Urothelium cell line (cell line): ENCODE measurements at regions not wholly inside any gene's neighbourhood (a gene's known extent, or its start where the extent isn't known, plus 50 kb on each side); places are given as distances from the start of the nearest gene placed in this dataset.
A peak's percentile ranks its signal among the peaks of the same experiment; 100 is the strongest.

Experiments
- DNase-seq: peaks from one replicate; pipeline ENCODE4 v3.0.0; 2011; ENCODE audit warnings: low spot score, mixed read lengths
- FAIRE-seq: peaks from 2 replicates; lab custom pipeline; 2011; peaks lifted over from hg19 to GRCh38; lab: Jason Lieb, UNC

DNA sequence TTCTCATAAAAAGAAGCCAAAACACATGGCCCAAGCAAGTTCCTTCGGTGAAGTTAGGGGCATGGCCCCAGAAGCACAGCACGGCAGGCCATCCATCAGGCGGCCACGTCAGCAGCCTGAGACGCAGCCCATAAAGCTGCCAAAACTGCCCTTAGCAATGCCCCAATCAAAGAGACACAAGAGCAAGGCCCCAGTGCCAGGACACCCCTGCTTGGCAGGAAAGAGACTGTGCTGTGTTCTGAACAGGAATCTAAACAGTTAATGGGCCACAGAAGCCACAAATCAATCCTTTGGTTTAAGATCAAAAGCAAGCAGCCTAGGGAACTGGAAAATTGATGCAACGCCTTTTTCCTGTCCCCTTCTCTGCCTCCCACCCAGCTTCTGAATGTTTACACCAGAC, 497.0 kb upstream of the USP24 start:
- DNase-seq (no peak), FAIRE-seq (no peak)

DNA sequence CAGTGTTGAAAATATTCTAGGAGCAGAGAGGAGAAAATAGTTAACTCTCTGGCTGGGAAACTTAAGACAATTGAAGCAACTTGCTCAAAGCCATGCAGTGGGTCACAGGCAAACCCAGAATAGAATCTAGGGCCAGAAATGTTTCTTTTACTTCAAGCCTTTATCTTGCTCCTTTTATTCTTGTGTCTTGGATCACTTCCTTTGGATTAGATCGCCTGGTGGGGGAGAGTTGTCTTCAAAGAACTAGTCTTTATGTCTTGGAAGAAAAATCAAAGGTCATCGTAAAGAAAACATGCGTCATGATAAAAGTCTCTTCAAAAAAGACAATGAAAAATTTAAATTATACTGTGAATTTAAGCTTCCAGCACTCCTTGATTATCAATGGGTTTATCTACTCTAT, 493.6 kb upstream of the USP24 start:
- no peak for FAIRE-seq
- no peak for DNase-seq

DNA sequence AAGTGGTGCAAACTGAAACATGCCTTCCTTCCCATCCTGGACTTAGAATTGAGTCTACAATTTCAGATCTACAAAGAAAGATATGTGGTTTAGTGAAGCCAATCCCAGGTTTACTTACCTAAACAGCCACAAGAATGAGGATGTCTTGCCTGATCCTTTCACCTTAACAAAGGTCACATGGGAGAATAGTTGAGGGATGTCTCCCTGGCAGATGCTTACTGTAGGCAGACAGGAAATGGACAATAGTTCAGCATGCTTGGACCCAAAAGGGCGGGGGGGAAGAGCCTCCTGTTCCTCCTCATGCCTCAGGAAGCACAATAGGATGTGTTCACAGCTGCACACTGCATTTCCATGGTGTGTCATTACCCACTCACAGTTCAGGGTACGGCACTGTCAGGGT, 492.7 kb upstream of the USP24 start:
- FAIRE-seq: no peak
- DNase-seq: no peak

DNA sequence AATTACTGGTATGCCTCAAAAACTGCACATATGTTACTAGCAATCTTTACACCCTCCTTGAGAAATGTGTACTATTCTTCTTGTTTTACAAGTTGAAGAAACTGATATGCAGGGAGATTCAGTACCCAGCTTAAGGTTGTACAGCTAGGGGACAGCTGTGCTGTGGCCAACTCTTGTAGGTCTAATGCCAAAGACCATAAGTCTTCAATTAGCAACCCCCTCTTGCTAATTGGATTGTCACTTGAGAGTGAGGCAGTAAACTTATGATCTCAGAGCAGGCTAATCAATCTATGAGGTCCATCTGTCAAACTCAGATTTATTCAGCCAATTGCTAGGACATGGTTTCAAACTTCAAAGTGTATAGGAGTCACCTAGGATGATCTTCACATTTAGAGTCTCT, 492.0 kb upstream of the USP24 start:
- FAIRE-seq: no peak

DNA sequence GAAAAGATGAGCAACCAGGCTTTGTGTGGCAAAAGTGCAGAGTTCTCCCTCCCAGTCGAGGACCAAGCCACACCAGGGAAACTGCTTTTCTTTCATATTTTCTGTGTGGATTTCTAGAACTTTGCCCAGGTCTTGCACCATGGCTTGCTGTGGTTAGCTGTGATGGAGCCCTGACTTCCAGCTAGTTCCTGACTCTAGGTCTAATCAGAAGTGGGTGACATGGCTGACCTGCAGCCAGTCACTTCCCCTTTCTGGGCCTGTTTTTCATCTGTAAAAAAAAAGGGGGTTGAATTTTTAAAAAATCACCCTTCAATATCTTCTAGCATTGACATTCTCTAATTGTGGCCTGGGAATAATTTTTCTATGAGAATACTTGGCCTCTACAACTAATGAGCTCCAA, 491.2 kb upstream of the USP24 start:
- FAIRE-seq: no peak
- no peak for DNase-seq

More for the DNA sequence above, 492.0 kb upstream of the USP24 start:
- no peak for DNase-seq

DNA sequence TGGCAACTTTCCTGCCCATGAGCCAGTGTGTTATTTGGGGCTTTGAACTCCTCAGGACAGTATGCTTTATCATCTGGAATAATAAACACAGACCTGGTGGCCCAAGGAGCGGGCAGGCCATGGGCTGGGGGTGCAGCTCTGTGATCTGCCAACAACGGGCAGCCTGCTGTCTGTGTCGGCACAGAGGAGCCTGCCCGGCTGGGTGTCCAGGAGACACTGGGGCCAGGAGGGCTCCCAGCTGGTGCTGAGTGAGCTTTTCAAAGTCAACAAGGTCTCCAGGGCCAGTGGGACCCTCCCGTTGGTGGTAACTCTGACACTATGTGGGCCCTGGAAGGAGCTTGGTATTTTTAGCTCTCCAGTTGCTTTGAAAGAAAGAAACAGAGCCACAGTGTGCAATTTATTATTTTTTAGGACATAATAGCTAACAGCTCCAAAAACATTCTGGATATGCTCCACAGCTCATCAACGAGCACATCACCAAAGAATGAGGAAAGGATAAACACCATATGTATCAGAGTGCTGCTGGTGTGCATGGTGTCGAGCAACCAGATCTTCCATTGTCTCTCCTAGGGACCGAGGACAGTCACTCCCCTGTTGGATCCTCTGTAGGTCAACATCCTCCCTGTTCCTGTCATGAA, 488.7 kb upstream of the USP24 start:
- FAIRE-seq: no peak

DNA sequence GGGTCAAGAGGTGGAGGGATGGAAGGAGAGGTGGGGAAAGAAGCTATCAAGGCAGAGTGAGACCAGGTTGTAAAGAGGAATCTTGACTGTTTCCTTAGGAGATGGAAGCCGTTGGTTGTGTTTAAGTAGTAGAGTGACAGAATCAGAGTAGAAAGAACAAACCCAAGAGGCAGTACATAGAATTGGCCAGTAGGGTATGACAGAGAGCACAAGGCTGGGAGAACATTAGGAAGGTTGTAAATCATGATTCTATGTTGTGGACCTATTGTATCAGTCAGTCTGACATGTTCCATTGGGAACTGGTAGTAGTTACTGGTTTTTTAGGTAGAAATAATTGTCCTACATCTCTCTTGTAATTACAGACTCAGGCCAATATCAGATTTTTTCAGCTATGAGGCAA, 486.9 kb upstream of the USP24 start:
- no peak for DNase-seq
- no peak for FAIRE-seq

More for the DNA sequence above, 488.7 kb upstream of the USP24 start:
- no peak for DNase-seq

DNA sequence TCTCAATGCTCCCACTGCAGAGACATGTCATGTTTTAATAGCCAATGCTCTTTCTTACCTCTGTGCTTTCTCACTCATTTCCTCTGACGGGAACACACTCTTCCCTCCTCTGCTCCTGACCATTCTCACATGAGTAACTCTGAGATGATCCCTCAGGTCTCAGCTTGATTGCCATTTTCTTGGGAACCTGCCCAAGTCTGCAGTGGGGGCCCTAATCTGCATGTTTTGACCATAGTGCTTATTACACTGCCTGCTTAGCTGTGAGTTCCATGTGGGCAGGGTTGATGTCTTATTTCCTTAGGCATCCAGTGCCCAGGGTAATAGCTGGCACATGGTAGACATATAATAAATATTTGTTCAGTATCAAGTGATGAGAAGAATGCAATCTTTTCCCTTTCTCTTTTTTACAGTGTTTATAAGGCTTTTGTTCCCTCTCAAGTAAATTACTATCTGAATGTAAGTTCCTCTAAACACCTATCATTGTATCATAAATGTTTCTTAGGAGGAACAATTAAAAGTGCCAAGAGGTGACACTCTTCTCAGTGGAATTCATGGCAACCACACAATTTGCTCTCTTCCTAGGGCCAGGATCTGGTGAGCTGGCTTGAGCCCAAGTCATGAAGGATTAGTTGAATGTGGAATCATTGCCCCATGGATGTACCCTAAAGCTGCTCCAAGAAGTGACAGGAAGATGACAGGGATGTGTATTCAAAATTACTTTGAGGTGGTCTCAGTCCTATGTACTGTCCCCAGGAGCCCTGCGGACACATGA, 485.4 kb upstream of the USP24 start:
- DNase-seq (no peak), FAIRE-seq (no peak)

DNA sequence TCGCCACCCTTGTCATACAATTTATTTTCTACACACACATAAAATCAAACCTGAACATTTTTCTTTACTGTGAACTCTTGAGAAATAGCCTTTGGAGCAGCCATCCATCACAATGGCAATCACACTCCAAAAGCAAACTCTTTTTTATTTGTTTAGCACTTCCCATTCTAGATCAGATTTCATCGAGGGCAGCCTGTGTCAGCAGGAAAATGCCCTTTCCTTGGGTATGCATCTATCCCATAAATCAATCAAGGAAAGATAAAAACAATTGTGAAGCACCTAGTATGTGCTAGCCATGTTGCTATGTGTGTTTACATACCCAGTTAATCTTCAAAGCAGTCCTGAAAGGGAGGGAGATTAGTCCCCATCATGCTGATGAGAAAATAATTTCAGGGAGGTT, 484.1 kb upstream of the USP24 start:
- FAIRE-seq: no peak
- DNase-seq: no peak

DNA sequence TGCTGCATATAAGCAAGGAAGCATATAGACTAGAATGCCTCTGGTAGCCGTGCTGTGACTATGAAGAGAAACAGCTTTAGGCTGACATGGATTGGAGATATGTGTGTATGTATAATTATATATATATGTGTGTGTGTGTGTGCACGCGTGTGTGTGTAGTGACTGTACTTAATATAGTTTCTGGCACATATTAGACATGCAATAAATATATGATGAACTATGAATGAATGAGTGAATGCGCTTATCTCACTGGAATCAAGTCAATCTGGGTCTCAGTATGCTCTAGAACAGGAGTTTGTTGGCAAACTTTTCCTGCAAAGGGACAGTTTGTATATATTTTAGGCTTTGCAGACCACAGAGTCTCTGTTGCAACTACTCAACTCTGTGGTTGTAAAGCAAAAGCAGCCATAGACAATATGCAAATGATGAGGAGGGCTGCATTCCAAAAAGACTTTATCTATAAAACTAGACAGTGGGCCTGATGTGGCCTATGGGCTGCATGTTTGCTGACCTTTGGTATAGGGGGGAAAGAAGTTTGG, 482.9 kb upstream of the USP24 start:
- FAIRE-seq (no peak), DNase-seq (no peak)

DNA sequence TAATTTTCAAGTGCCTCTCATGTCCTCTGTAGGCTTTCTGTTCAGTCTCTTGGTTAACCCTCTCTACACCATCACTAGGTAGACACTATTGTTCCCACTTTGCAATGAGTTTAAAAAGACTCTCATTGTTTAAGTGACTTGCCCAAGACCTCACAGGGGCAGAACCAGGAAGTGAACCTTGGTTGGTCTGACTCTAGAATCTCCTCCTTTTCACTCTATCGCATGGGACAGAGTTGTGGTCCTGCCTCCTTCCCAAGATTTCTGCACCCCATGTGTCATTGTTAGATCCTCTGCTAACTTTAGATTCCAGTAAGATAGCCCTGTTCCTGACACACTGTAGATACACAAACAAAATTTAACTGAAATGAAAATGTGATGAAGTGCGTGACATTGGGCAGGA, 481.7 kb upstream of the USP24 start:
- no peak for DNase-seq
- FAIRE-seq: no peak

DNA sequence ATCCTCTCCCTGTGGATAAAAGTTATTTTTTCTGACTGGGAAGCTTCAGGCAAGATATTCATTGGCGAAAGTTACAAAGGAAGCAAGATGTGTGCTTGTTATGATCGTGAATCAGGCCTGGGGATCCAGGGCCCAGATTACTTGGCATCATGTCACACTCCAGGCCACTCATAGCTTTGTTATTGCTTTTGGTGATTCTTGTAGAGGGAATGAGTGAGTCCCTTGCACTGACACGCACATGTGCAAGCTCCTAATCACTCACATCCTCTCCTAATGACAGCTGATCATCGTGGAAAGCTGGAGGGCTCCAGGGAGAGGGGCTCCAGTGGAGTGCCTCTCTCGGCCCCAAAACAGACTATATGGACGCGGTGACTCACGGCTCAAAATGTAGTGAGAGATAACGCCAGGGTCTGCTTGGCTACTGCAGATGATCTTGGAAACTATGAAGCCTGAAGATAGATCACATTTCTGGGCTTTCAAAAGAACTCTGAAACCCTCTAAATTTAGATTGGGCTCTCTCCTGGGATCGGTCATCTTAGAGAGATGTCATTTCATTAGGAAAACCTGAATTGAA, 481.1 kb upstream of the USP24 start:
- FAIRE-seq (no peak), DNase-seq (no peak)

DNA sequence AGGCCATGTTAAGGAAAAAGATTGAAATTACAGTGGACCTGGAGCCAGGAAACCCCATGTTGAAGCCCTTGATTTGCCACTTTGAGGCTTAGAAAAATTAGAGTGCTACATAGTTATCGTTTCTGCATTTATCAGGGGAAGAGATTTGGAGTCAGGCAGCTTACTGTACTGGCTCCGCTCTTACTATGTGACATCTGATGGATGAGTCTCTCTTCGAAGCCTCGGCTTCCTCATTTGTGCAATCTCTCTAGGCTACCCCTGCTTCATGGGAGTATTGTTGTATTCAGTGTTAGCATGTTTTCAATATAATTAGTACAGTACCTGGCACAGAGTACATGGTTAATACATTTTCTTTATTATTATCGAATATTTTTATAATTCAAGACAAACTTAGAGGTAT, 480.4 kb upstream of the USP24 start:
- FAIRE-seq (no peak), DNase-seq (no peak)

DNA sequence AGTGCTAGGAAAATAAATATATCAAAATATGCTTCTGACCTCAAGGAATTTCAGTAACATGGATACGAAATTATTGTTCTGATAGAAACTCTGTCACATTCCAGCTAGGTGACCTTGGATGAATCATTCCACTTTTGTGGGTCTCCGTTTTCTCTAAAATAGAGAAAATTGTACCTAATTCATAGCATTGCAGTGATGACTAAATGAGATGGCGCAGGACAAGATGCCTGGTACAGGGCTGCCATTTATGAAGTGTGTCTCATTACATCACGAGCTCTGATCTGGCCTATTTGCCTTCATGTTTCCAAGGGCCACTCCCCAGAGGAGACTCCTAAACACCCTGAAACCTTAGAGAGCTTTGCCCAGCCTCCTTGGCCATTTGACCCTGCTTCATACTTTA, 480.0 kb upstream of the USP24 start:
- FAIRE-seq: no peak
- DNase-seq: no peak

DNA sequence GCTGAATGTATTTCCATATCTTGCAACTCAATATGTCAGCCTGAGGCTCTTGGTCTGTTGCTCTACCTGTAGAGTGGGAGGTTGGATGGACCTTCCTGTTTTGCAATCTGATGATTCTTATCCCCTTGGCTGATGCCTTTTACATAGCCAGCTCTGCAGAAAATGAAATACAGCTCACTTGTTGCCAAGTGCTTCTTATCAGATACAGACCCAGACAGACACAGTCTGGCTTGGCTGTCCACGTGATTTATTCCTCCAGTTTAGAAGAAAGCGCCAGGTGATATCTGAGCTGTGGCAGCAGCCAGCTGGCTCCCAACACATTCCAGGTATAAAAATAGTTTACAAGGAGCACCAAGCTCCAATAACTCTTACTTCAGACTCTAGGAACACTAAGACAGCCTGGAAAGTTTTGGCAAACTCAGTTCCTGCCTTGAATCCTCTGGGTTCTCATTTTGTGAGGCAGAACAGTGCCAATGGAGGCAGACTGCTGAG, 479.2 kb upstream of the USP24 start:
- peak; percentile 29 for DNase-seq

DNA sequence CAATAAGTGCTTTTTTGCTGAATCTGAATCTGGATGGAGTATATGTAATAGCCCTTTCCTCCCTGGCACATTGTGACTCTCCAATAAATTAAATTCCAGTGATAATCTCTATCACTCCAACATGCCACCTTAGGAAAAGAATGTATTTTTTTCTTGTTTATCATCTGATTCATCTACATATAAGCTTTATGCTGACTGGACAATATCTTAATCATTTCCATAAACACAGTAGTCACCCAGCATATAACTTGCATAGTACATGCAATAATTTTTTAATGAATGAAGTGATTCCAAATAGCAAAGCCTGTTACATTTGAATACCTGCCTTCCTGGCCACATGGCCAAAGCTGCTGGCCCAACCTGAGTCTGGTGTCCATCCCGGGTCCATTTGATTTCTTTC, 477.6 kb upstream of the USP24 start:
- DNase-seq: no peak
- FAIRE-seq: no peak

More for the DNA sequence above, 479.2 kb upstream of the USP24 start:
- FAIRE-seq: no peak

DNA sequence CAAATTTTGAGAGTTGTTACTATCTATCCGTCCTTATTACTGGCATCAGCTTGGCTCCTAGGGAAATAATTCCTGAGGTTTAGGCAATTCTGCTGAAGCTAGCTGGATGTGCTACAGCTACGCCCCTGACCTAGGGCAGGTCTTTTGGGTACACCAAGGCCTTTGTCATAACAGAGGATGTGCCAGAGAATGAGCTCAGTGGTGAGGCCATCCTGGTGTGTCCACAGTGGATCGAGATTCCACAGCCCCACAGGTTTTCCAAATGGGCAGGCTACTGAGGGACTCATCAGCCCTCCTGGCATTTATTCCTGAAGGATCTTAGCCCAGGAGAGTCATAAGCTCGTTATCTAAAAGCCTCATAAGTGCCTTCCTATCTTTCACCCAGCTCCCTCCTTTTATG, 475.2 kb upstream of the USP24 start:
- FAIRE-seq (no peak), DNase-seq (no peak)

DNA sequence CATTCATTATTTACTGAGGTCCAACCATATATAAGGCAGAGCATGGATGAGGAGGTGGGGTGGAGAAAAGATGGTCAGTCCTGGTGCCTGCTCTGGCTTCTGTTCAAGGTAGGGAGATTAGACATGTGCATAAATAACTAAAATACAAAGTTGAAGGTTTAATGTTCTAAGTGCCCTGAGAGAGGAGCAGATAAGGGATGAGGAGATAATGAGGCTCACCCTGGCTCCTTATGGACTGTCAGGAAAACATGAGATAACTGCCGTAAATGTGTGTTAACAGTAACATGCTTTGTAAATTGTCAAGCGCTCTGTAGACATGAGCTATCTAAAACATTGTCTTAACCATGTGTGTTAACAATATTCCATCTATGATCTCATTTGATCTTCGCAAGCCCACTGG, 474.6 kb upstream of the USP24 start:
- DNase-seq (no peak), FAIRE-seq (no peak)

DNA sequence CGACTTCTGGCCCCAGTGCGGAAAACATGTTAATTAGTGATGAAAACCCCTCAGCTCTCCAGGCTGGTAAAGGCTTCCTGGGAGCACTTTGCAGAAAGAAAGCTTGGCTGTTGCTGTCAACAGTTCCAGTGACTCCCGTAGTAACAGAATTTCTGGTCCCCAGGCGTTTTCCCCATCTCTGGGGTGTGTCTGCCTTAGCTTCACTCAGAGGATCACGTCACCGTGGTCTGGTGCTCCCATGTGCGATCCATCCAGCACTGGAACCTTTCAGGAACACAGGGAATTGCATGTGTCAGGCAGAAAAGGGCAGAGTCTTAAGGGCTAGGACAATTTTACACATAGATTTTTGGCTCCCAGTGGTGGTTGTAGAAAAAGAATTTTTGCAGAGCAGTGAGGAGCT, 470.4 kb upstream of the USP24 start:
- FAIRE-seq (no peak), DNase-seq (no peak)

DNA sequence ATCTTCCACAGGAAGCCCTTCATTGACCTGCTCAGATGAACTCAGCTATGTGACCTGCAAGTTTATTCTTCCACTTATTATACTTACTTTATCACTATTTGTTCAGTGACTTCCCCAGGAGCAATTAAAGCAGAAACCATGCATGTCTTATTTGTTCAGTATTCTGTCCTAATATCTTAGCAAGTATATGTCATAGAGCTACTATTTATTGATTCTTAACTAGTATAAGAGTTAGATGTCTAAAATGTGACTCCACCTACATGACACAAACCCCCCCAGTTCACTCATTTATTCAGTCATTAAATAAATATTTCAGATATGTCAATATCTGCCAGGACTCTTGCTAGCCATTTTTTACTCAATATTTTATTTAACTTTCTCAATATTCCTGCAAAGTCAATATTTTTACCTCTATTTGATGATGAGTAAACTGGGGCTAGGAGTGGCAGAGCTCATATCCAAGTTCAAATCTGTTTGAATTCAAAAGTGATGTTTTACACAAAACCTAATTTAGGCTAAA, 469.0 kb upstream of the USP24 start:
- FAIRE-seq (no peak), DNase-seq (no peak)

DNA sequence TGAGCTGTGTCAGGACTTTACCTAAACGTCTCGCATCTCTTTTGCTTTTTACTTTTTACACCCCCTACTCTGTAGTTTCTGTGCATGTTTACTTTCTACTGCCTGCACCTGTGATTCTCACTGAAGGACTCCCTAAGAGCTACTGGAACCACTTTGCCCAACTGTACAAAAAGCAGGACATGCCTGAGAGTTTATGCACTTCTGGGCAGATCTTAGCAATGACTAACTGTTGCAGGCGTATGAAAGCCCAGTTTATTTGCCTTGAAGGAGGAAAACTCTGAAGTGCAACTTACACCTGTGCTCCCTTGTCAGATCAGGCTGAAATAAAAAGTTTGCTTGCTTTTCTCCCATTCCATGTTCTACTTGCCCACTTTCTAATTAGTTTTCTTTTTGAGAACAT, 467.0 kb upstream of the USP24 start:
- DNase-seq (no peak), FAIRE-seq (no peak)

DNA sequence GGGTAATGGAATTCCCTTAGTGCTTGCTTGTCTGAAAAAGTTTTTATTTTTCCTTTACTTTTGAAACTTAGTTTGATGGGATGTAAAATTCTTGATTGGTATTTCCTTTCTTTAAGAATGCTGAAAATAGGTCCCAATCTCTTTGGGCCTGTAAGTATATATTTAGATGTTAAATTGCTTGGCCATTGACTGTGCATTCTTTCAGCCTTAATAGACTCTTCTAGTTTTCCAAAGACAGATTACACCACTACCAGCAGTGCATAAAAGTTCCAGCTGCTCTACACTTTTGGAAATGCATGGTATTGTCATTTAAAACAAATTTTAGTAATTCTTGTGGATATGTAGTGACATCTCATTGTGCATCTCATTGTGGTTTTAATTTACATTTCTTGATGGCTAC, 464.8 kb upstream of the USP24 start:
- no peak for DNase-seq
- no peak for FAIRE-seq
